Fibroblast of gingiva (primary cell): ENCODE measurements at regions not wholly inside any gene's neighbourhood (a gene's known extent, or its start where the extent isn't known, plus 50 kb on each side); places are given as distances from the start of the nearest gene placed in this dataset.

Experiments used
- DNase-seq: peaks from one replicate; pipeline ENCODE4 v3.0.0-alpha.2; 2011; ENCODE audit warnings: low read depth

DNA sequence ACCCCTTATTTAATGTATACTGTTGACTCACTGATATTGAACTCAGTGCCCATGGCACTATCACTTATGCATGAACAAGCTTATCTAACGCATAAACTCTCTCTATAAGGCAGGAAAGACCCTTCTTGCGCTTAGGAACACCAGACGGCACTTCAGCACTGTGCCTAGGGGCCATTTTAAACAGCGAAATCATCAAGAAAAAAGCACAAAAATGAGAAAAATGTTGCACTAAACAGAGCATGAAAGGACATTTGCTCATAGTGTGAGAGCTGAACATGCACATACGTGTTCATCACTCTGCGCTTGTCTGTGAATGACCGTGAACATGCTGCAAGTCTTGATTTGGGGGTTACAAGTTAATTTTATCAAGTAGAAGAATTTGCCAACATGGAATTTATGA is 109.6 kb downstream of the WDR11 start:
- DNase-seq, result no peak

DNA sequence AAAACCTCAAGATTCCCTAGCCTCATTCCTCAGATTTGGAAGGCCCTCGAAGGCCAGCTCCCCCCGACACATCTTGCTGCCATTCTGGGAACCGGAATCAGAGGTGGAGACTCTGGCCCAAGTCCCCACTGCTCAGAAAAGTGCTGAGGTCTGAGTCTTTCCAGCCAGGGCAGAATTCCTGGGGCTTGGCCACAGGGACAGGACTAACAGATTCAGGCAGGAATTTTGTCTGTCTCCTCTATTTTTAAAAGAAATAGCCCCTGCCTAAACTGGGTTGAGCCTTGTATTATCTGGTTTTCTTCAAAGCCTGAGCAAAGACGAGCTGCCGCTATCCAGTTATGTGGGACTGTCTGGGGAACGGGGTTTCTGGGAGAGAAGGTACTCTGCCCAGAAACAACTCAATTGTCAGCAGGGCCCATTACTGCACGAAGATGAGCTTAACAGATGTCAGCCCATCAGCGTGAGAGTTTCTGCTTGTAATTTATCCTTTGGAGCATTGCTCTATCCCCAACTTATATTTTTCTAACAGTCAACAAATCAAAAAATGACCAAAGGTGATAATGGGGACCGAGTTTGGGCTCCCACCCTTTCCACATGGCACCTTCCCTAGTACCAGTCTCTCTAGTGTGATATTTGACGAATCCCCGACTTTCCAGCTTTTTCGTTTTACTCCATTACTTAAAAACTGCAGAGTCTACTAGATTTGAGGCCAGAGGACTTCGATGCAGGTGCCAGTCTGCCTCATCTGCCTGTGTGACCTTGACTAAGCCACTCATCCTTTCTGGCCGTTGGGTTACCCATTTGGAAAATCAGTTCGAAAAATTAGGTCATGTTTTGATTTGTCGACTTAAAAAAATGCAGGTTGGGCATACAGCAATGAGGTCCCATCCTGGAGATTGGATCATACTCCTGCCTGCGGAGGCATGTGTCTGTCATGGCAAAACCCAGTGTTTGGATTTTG is 110.9 kb downstream of the WDR11 start:
- no peak for DNase-seq

DNA sequence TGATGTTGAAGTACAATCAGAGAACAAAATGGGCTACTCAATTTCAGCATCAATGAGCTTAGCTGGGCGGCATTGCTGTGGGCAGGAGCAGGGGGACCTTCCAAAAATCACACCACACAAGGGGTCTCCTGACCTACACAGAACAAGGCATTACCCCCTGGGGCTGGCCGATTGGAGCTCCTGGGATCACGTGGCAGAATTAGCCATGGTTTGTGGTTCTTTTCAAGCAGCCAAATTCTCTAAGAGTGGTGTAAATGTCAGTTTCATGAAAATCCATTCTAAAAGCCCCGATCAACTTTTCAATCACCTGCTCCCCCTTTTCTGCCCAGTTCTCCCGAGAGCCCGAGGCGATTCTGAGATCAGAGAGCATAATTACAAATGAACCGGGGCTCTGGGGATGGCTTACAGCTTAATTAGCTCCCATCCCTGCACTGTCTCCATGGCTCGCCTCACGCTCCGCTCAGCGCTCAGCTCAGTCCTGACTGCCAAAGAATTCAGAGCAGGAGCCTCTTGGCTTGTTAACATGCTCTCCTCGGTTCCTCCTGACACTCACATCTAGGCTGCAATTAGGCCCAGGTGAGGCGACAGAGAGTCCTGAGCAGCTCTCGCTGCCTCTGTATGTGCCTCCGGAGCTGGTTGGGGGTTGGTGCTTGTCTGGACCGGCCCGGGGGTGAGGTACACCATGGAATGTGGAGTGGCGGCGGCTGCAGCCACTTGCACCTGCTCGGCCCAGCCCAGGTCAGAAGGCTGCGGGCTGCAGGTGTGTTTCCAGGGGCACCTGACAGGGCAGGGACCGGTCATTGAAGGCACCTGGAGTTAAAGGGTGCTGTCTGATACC is 111.8 kb downstream of the WDR11 start:
- DNase-seq, result no peak

DNA sequence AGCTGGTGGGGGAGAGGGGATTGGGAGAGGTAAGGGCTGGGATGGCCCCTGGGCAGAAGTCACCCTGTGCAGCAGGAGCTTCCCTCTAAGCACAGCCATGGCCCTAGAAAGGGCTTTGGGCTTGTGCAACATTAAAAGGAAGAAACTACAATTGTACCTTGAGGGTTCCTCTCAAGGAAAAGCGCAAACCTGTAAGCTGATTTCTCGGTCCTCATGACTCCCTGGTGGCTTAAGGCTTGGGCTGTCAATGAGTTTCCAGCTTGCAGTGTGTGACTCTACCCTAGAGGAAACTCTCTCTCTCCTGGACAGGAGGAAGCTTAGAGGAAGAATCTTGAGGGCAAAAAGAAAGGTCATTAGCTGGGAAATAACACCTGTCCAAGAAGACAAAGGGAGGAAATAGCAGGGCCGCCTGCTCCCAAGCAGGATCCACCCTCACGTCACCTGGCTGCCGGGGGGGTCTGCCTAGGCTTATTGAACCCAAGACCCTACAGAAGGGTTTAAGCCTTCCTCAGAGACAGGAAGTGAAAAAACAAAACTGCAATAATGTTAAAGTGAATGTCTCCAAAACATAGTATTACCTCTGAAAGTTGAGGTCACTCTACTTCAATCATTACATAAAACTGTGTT is 112.5 kb downstream of the WDR11 start:
- DNase-seq, result no peak

DNA sequence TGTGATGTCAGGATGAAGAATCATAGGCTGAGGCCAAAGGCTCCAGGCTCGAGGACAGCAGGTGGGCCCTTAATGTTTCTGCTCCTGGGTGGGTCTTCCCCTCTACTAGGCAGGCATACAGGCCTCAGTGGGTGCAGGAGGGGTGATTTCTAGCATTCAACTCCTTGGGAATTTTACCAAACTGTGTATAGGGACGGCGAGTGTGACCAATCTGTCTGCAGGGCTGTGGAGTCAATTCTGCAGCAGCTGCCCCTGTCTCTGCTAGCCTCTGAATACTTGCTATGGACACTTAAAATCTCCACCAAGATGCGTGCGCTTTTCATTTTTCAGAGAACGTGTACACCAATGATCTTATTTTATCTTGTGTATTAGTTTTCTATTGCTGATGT is 115.5 kb downstream of the WDR11 start:
- DNase-seq, result no peak

DNA sequence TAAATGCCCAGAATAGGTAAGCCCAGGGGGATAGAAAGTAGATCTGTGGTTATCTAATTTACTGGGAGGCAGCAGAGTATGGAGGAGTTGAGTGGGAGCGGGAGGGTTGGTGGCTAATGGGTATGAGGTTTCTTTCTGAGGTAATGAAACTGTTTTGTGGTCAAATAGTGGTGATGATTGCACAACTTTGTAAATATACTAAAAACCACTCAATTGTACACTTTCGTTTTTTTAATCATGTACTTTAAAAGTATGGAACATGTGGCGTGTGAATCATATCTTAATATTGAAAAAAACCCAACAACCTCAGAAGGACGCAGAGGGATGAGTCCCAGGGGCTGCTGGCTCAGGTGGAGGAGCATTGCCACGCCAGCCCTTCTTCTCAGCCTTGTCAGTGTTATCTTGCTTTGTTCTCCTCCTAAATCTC is 118.1 kb downstream of the WDR11 start:
- no peak for DNase-seq

DNA sequence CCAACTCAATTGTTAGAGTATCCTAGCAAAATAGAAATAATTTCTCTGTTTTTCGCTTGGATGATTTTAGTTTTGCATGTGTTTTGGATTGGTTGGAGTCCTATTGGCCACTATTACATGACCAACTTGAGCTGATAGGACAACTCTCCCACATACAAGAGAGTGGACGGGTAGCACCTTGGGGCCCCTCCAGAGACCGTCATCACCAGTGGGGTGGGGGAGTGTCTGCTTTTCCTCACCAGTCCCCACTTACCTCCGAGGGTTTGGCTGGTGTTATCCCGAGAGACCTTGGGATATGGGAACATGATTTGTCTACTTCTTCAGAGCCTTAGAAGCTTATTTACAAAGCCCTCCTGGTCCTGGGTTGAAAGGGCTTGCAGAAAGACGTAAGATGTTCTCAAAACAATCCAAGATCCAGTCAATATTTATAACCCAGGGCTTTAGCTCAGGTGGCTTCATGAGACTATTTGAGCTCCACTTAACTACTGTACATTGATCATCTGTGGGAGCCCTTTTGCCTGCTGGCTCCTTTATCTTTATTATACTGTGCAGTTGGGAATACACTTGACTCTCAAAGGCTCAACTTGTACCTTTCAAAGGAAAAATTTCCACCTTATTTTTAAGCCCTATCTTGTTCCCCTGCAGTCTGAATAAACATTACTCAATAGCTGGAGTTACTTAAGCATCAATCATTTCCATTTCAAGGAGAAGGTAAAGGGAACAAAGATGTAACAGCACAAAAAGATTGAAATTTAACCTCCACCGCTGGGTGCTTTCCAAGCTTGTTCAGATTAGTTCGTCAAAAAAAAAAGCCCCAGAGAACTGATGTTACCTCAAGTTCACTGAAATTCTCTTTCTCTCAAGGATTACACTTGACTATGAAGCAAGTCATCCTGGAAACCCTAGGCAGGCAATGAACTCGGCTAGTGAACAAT is 119.7 kb downstream of the WDR11 start:
- no peak for DNase-seq

DNA sequence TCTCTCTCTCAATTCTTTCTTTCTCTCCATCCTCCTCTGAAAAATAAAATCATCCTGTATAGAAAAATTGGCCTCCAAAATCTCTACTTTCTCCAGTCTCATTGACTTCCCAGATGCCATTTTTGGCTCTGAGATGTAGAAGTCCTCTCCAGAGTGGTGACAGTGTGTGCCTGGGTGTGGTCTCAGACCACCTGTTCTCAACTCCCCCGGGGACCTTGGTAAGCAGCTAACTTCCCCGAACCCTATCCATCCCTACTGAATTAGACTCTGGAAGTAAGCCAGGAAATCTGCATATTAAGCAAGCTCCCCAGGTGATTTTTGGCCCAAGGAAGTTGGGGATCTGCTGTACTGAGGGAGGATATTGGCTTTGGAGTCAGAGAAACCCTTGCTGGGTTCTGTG is 120.5 kb downstream of the WDR11 start:
- no peak for DNase-seq

DNA sequence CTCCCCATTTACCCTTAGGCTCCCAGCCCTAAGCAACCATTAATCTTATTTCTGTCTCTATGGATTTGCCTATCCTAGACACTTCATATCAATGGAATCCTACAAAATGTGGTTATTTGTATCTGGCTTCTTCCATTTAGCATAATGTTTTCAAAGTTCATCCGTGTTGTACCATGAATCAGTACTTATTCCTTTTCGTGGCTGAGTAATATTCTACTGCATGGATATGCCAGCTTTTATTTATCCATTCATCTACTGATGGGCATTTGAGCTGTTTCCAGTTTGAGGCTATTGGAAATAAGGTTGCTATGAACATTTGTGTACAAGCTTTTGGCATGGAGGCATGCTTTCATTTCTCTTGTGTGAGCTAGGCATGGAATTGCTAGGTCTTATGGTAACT is 121.1 kb downstream of the WDR11 start:
- no peak for DNase-seq

DNA sequence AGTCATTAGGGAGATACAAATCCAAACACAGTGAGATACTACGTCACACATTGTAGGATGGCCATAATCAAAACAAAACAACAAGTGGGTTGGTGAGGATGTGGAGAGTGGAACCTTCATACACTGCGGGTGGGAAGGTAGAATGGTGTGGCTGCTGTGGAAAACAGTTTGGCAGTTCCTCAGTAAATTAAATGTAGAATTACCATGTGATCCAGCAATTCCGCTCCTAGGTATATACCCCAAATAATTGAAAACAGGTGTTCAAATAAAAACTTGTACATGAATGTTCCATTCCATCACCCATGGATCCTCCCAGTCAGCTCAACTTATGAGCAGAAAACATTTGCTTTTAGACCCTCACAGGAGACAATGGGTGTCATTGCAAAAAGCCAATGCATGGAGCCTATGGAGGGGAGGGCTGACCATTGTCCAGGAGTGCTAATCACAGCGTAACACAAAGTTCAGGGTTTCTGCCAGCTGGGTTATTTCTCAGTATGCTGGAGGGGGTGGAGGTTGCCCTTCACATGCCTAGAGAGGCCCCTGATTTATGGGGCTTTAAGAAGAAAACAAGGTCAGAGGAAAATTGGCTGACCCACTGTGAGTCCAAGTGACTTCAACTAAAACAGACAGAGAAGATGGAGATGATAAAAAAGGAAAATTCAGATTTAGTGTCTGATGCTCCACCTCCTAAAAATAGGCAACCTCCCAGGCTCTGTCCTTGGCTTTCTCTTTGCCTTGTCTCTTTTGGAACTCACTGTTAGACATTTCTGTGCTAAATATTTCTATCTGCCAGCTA is 124.1 kb downstream of the WDR11 start:
- DNase-seq, result no peak

DNA sequence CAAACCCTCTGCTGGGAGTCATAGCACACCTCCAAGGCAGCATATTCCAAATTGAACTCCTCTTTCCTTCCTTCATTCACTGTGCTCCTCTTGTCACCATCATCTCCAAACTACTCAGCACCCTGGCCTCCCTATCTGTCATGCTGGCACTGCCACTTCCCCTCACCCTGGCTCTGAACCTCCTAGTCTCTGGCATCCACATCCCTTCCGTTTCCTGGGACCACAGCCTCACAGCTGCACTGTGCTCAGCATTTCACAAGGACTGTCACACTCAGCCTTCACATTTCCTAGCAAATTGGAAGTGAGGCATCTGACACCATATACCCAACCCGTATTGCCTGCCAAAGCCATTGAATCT is 124.7 kb downstream of the WDR11 start:
- no peak for DNase-seq

DNA sequence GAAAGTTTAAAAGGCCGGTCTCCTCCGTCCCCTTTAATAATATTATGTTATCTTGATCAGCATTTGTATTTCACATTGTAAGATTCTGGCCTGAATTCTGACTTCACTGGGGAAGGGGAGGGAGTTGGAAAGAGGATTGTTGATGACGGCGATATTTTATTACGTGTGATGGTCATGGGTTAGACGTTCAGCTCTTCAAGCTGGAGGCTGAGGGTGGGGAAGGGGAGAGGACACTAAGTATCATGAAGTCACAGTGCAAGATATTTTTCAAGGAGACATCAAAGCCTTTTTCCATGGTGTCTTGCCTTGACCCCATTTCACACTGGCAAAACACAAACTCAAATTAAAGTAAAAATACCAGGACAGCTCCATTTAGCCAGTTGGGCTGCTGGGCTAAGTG is 126.7 kb downstream of the WDR11 start:
- DNase-seq, result no peak

DNA sequence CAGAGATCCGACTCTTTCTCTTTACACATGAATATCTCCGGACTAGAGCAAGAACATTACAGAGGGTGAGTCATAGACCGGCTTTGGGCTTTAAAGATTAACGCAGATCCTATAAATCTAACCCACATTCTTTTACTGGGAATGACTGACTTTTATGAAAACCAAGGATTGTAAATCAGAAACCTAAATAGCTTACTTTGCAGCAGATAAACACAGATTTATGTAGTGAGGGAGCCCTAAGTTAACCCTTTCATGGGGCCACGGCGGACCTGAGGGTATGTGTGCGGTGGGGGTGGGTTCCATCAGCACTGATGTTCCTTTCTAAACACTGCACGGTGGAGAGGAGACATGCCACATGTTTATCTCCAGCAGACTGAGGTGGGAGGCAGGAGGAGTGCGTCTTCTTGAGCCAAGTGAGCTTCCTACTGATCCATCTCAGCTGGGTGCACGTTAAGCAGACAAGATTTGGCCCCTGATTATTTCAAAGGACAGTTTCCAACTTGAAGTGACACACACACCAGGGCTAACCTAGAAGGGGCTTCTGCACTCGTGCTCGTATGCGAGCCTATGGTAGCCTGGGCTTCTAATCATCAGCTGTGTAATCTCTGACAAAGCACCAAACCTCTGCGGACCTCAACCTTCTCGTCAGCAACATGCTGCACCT is 127.6 kb downstream of the WDR11 start:
- no peak for DNase-seq

DNA sequence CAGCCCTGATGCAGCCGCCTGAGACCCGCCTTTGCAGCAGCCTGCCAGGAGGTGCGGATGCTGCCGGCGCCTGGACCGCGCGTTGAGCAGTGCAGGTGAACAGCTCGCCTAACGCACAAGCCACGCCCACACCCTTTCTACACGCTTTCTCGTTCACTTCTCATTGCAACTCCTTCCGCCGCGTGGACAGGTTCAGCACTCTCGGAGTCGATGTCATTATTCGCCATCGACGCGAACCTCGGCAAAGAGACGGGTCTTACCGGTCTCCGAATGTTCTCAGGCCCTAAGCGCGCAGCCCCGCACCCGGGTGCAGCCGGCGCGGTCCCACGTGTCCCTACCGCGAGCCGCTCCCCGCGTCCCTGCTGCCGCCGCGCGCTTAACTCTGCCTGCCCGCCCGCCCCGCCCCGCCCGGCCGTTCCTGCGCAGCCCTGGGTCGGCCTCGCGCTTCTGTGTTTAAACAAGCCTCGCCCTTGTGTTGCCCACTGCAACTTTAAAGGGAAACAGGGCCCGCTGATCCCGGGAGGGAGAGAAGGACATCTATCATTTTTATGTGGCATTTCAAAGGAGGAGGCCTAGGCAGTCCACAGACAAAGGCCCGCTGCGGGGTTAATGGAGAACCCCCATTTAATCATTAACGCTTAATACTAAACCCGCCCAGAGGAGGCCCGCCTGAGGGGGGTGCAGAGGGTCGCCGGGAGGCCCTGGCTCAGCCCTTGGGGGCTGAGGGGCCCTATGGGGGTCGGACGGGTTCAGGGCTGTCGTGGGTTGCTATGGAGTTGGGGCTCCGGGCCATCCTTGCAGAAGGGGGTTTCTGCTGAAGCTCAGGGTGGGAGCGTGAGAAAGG is 128.5 kb downstream of the WDR11 start:
- no peak for DNase-seq

DNA sequence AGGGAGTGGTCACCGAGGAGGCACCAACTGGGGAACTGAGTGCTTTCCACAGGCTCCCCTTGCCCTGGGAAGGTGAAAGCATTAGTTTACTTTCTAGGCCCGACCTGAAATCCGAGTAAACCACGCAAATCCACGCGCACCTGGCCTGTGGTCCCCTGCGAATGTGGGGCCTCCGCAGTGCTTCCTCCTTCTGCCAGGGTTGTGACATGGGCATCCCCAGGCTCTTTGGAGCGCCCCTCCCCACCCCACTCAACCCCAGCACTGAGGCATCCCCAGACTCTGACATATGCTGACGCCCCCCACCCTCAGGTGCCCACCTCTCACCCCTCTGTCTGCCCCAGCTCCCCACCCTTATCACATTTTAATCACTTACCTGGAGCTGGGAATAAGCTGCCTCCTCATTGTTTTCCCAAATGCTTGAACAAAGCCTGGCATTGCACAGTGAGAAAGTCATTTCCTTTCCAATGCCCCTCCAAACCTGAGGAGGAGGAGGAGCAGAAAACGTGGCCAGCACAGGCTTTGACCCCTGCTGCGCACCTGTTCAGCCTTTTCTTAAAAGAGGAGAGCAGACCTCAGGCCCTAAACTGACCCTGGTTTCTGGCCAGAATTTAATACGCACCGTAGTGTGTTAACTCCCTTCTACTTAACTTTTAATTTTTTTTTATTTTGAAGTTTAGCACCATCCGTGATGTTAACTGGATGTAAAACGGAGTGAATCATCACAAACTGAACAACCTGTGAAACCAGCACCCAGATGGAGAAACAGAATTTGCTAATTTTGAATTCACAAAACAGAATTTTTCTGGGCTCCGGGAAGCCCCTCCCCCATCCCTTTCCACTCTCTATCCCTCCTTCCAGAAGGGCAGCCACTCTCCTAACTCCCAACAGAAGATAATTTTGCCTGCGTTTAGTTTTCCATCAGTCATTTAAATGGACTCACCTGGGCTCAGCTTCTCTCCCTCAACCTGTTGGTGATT is 129.4 kb downstream of the WDR11 start:
- no peak for DNase-seq

DNA sequence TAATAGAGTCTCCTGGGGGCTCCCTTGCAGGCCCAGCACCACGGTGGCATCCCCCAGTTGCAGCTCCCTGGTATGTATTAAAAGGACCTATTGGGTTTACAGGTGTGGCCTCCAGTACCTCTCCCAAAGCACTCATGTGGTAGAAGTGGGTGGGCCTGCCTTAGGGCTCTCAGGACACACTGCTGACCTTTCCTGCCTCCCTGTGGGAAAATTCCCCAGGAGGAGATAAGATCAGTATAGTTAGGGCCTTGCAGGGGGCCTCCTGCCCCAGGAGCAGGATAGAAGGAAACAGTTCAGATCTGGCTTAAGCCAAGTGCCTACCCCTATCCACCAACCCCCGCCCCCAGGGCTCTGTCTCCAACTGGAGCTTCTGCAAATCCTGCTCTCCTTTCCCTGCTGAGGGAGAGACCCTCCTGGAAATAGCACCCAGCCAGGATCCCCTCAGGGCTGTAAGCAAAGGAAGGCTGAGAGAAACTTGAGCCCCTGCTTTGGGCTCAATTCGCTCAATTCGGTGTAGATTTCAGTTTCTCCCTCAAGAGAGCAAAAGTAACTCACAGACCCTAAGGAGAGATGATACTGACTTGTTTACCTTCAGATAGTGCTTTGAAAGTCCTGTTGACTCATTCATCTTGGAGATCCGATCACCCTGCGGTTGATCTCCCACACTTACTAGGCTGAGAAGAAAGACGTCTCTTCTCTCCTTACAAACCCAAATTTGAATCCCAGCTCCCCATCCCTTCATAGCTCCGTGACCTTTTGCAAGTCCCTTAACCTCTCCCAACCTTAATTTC is 130.6 kb downstream of the WDR11 start:
- DNase-seq, result no peak

DNA sequence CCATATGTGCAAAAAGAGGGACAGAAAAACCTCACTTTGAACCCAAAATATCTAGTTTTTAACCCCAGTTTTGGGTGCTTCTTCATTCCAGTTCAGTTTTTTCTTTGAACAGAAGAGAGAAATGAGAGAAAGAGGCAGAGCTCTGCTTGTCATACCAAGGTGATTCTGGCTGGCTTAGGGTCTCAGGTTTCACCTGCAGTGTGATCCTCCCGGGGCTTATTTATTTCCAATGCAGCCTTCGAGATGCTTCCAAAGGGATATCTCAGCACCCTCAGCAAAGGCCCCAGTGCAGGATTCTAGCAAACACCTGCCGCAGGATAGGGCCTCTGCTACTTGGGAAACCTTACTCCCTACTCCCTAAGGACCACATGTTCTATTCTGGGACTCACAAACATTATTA is 131.3 kb downstream of the WDR11 start:
- no peak for DNase-seq
